Urinary bladder (tissue), 3 donors: ENCODE measurements at regions not wholly inside any gene's neighbourhood (a gene's known extent, or its start where the extent isn't known, plus 50 kb on each side); places are given as distances from the start of the nearest gene placed in this dataset.

Experiments
- DNase-seq: peaks from one replicate; pipeline ENCODE4 v3.0.0-alpha.2; 2015; ENCODE audit errors: extremely low spot score
- H3K27ac ChIP-seq: one replicate; pipeline ENCODE4 v1.5.1; 2013; ENCODE audit warnings: low read depth, mild to moderate bottlenecking, moderate library complexity
- H3K36me3 ChIP-seq: one replicate; pipeline ENCODE4 v1.6.1; 2013; ENCODE audit warnings: mild to moderate bottlenecking, moderate library complexity; ENCODE audit not compliant: insufficient read depth
- H3K4me1 ChIP-seq: one replicate; pipeline ENCODE4 v1.6.1; 2013; ENCODE audit warnings: mild to moderate bottlenecking, moderate library complexity; ENCODE audit not compliant: insufficient read depth
- H3K4me3 ChIP-seq: one replicate; pipeline ENCODE4 v1.5.1; 2013; ENCODE audit warnings: low read depth, low read length
- WGBS: extraction: QIAGEN DNeasy Blood & Tissue Kit; methylation state at CpG from one replicate; pipeline ENCODE4 v1.1.7; 2013; 5-methylcytosine and 5-hydroxymethylcytosine counted together
- donor health status: healthy with polysubstance abuse.
- donor health status: healthy.

DNA sequence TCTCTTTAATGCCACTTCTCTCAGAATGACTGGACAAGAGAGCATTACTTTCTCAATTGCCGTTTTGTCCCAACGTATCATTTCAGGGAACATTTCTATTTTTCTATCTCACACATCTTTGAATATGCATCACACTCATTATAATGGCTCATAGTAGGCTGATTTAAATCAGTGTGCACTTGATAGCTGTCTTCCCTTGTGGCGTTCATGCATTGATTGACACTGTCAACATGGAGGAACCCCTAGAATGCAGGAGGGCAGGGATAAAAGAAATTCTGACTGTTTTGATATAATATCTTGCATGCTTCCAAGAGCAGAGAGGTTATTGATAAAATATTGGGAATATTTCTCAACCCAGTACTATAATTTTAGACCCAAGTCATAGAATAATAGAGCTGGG is 1528.9 kb upstream of the FLRT2 start:
- H3K36me3 ChIP-seq: no peaks in the 10 kb centered on the region
- no peak for DNase-seq
- WGBS: 96% methylated on average over 3 of the region's 3 CpGs
- H3K4me3 ChIP-seq: no peak overlapping the region
- H3K4me1 ChIP-seq: no peaks in the 10 kb centered on the region
- no peak overlapping the region for H3K27ac ChIP-seq

DNA sequence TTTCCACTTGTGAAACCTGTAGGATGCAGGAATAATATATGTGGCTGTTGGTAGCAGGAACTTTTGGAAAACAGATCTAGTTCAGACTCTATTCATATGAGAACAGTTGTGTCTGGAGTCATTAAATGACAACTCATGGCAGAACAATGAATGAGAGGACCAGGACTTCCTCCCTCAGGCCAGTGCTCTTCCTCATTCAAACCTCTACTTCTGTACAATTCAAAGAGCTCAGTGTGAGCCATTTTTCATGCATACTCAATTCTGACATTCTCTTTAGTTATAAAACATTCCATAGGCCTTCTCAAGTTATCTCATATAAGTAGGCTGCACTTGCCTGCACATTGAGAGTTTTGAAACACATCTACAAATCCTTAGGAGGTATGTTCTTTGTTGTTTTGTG is 1526.6 kb upstream of the FLRT2 start:
- no peak overlapping the region for H3K4me3 ChIP-seq
- no peak for DNase-seq
- no peak overlapping the region for H3K27ac ChIP-seq
- H3K4me1 ChIP-seq: no peaks in the 10 kb centered on the region
- H3K36me3 ChIP-seq: no peaks in the 10 kb centered on the region

DNA sequence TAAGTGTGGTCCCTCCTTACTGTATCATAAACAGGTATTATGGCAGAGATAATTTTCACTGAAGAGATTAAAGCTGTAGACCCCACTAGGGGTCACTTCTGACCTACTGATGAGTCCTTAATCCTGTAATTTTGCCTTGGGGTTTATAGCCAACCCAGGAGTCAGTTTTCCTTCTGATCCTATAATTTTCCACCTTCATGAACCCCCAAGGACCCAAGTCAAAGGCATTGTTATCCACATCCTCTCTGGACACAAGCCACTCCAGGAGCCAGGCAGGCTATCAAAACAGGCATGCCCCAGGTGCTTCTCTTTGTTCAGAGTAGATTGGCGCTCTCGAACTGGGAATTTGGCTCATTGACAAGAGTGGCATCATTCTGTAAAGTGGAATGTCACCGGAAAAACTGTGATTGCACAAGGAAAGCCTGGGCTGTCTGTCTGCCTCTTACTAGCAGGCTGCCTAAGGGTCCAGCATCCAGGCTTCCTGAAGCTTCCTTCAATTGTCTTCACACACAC is 1523.2 kb upstream of the FLRT2 start:
- DNase-seq: no peak
- WGBS: 83% methylated on average over 3 of the region's 3 CpGs
- no peaks in the 10 kb centered on the region for H3K36me3 ChIP-seq

DNA sequence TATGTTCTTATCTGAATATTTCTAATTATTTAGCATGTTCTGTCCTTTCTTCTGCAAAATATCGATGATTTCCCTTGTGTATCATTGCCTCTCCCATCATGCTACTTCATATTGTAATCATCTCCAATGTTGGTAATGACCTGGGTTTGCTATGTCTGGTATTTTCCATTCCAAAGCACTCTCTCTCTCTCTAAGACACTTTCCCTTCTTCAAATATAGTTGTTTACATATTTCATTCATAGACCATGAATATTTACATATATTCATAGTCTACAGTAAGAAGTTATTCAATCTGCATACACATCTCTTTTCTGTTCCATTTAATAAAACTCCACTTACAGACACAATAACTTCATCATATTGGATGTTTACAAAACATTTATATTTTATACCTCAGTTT is 1516.5 kb upstream of the FLRT2 start:
- DNase-seq: no peak
- H3K36me3 ChIP-seq: no peaks in the 10 kb centered on the region
- 87% methylated on average over 1 of the region's 1 CpG for WGBS
- H3K4me1 ChIP-seq: no peaks in the 10 kb centered on the region
- no peak overlapping the region for H3K4me3 ChIP-seq
- H3K27ac ChIP-seq: no peak overlapping the region

More for the DNA sequence above, 1523.2 kb upstream of the FLRT2 start:
- Histone ChIP-seq H3K4me3 (no peak overlapping the region), H3K27ac (no peak overlapping the region), H3K4me1 (no peaks in the 10 kb centered on the region)

DNA sequence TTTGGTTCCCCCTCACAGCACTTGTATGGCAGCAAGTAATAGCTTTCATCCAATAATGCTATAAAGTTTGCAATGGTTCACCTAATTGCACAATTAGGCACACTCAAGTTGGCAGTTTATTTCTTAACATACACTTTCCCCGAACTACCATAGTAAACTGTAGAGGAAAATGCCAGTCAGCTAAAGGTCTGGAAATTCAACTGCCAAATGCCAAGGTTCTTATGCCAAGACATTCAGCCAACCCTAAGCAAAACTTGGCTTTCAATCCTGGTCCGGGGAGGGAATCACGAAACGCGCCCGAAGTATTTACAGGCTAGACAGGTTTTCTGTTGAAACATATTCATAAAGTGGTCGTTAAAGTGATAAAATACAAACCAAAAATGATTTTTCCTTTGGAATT is 1512.4 kb upstream of the FLRT2 start:
- 70% methylated on average over 7 of the region's 7 CpGs for WGBS
- Histone ChIP-seq H3K4me1 (no peaks in the 10 kb centered on the region), H3K4me3 (no peak overlapping the region), H3K27ac (no peak overlapping the region), H3K36me3 (no peaks in the 10 kb centered on the region)
- DNase-seq: no peak

DNA sequence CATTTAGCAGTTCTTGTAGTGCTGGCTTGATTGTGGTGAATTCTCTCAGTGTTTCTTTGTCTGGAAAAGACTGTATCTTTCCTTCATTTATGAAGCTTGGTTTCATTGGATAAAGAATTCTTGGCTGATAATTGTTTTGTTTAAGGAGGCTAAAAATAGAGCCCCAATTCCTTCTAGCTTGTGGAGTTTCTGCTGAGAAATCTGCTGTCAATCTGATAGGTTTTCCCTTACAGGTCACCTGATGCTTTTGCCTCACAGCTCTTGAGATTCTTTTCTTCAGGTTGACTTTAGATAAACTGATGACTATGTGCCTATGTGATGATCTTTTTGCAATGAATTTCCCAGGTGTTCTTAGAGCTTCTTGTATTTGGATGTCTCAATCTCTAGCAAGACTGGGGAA is 1508.5 kb upstream of the FLRT2 start:
- Histone ChIP-seq H3K4me3 (no peak overlapping the region), H3K27ac (no peak overlapping the region), H3K4me1 (no peaks in the 10 kb centered on the region), H3K36me3 (no peaks in the 10 kb centered on the region)
- no peak for DNase-seq

DNA sequence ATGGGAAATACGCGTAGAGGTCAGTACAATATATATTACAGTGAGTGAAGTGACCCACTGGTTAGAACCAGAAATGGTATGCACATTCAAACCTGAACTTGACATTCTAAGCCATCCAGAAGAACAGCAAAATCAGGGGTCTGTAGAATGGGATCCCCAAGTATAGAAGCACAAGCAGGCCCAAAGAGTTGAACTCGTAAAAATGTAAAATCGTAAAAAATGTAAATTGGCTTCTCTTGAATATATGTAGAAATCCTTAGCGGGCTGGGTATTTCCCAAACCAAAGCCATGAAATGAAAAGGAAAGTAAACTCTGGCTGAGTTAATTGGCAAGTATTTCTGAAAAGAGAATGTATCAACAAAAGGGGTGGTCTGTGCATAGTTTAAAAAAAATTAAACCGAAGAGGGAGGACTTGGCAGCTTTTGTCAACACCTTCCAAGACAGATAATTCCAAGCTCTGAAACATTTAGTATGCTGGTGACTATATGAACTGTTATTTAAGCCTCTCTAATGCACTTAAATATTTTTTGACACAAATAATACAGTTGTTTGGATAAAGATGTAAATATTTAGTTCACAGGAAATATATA is 1505.6 kb upstream of the FLRT2 start:
- Histone ChIP-seq H3K4me3 (no peak overlapping the region), H3K4me1 (no peaks in the 10 kb centered on the region), H3K36me3 (no peaks in the 10 kb centered on the region), H3K27ac (no peak overlapping the region)
- DNase-seq: no peak
- 64% methylated on average over 6 of the region's 6 CpGs for WGBS

DNA sequence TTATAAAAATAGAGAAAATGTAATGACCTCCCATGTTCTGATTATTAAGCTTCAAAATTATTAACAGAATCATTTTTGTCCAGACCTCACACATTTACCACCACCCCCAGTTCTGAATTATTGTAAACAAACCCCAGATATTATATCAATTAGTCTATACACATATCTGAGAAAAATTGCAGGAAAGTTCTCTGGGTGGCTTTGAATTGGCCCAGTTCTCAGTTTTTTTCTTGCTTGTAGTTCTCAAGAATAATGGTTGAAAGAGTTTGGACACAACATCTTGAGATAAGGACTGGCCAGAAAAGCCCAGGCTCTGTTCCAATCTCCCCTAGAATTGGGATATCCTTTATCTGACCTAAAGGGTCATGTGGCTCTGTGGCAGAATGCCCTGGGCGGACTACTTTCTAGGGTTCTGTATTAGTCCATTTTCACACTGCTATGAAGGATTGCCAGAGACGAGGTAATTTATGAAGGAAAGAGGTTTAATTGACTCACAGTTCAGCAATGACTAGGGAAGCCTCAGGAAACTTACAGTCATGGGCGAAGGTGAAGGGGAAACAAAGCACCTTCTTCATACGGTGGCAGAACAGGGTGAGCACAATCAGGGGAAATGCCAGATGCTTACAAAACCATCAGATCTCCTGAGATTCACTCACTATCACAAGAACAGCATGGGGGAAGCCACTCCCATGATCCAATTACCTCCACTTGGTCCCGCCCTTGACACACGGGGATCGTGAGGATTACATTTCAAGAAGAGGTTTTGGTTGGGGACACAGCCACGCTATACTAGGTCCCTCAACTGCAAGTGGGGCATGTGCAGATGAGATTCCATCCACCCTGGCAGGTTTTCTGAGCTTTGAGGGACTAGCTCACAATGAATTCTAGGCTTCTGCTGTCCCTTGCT is 1504.6 kb upstream of the FLRT2 start:
- WGBS: 84% methylated on average over 8 of the region's 8 CpGs
- Histone ChIP-seq H3K4me1 (no peaks in the 10 kb centered on the region), H3K36me3 (no peaks in the 10 kb centered on the region), H3K4me3 (no peak overlapping the region), H3K27ac (no peak overlapping the region)
- no peak for DNase-seq

DNA sequence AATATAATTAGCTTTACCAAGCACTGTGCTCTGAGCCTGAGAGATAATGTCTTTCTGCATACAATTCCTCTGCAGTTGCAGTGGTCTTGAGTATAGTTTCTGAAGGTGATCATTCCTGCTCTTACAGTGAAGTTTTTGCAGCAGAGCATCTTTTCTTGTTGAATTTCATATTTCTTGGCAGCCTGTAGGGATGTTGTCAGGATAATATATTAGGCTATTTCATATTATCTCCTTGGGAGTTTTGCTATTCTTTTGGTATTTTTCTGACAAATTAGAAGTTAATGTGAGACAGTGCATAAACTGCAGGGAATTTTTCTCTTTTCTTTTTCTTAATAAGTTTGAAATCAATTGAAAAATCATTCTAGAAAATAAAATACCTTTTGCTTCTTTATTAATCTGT is 1502.6 kb upstream of the FLRT2 start:
- no peak for DNase-seq
- H3K4me1 ChIP-seq: no peaks in the 10 kb centered on the region
- H3K4me3 ChIP-seq: no peak overlapping the region
- H3K36me3 ChIP-seq: no peaks in the 10 kb centered on the region
- no peak overlapping the region for H3K27ac ChIP-seq

DNA sequence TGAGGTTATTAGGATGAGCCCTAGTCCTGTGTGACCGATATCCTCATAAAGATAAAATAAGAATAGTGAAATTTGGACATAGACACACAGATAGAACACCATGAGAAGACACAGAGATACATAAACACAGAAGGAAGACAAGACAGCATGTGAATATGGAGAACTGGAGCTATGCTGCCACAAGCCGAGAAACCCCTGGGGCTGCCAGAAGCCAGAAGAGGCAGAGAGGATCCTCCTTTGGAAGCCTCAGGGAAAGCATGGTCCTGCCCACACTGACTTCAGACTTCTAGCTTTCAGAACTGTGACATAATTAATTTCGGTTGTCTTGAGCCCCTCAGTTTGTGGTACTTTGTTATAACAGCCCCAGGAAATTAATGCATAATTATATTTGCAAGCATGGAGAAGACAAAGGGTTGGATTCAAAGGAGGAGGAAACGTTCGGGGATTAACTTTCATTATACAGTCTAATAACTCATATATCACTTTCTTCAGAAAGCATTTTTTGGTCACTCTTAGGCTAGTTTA is 1501.8 kb upstream of the FLRT2 start:
- Histone ChIP-seq H3K4me1 (no peaks in the 10 kb centered on the region), H3K36me3 (no peaks in the 10 kb centered on the region), H3K4me3 (no peak overlapping the region), H3K27ac (no peak overlapping the region)
- no peak for DNase-seq
- WGBS: 74% methylated on average over 5 of the region's 5 CpGs

DNA sequence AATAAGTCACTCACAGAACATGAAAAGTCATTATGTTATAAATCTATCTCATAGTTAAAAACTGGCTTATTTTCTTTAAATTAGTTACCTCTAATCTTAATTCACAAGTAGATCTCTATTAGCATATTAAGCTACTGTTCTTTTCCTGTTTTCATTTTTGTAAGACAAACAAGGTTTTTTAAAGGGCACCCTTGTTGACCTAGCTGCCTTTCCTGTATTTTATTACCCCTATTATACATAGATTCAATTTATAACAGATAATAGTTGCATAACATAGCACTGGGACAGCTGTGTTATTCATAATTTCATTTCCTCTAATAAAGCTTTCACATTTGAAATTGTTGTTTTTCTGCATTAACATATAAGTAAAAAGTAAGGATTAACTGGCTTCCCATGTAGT is 1500.7 kb upstream of the FLRT2 start:
- no peak overlapping the region for H3K27ac ChIP-seq
- H3K4me1 ChIP-seq: no peaks in the 10 kb centered on the region
- H3K4me3 ChIP-seq: no peak overlapping the region
- H3K36me3 ChIP-seq: no peaks in the 10 kb centered on the region
- no peak for DNase-seq

DNA sequence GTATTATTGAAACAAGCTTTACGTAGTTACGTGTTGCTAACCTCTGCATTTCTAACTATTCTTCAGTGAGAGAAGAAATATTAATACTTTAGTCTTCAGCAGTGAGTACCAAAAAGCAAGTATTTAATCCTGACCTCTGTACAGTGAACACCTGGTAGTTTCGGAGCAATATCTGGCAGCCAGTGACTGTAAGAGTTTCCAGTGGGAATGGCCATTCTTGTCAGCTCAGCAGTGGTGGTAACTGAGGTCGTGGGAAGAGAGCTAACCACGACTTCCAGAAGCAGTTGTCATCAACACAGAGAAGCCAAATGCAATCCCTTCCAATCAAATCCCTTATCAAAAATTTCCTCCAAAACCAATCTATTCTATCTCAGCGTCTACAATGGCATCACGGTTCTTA is 1500.2 kb upstream of the FLRT2 start:
- H3K4me1 ChIP-seq: no peaks in the 10 kb centered on the region
- no peak overlapping the region for H3K27ac ChIP-seq
- 74% methylated on average over 7 of the region's 7 CpGs for WGBS
- no peak for DNase-seq
- no peaks in the 10 kb centered on the region for H3K36me3 ChIP-seq
- H3K4me3 ChIP-seq: no peak overlapping the region

DNA sequence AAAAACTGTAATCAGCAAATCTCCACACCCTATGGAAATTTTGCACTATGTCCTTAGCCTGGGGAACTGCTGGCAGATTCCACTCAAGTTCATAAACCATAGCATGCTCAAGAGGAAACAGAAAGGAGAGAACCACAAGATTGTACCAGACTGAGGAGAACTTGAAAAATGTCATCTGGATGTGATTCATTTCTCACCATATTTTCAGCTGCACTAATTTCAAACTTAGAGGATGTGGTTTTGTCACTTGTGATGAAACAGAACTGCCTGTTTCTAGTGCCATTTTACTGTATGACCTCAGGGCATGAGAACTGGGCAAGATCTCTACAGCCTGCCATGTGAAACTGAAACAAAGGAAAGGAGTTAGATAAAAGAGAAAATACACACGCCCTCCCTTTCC is 1493.1 kb upstream of the FLRT2 start:
- H3K27ac ChIP-seq: no peak overlapping the region
- H3K4me1 ChIP-seq: no peaks in the 10 kb centered on the region
- DNase-seq: no peak
- WGBS: 73% methylated on average over 1 of the region's 1 CpG
- H3K36me3 ChIP-seq: no peaks in the 10 kb centered on the region
- no peak overlapping the region for H3K4me3 ChIP-seq

DNA sequence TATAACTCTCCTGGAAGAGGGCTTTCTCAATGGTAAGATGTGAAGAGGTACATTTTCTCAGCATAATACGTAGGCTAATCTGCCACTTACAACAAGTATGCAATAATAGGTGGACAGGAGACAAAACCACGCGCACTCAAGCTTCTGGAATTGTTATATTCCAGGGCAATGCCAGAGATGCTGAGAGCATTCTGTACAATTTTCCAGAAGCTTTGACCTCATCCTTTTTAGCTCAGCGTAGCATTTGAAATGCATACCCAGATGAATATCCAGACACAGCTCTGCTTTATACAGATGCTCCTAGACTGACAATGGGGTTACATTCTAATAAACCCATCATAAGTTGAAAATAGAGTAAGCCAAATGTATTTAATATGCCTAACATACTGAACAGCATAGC is 1492.4 kb upstream of the FLRT2 start:
- no peak overlapping the region for H3K27ac ChIP-seq
- no peak for DNase-seq
- WGBS: 90% methylated on average over 4 of the region's 4 CpGs
- no peaks in the 10 kb centered on the region for H3K36me3 ChIP-seq
- no peak overlapping the region for H3K4me3 ChIP-seq
- H3K4me1 ChIP-seq: no peaks in the 10 kb centered on the region
